ENCODE measurements at regions not wholly inside any gene's neighbourhood (a gene's known extent, or its start where the extent isn't known, plus 50 kb on each side); places are given as distances from the start of the nearest gene placed in this dataset.

- Histone ChIP-seq H3K36me3 (no peaks in the 10 kb centered on the region), H3K27ac (no peak overlapping the region), H3K27me3 (no peaks in the 10 kb centered on the region), H3K4me1 (no peaks in the 10 kb centered on the region), H3K4me3 (no peak overlapping the region), H3K9me3 (peaks cover 0 to 9% (median 0%) of the 10 kb centered on the region in 12 donors)
- DNase-seq (no peak), ATAC-seq (no peak)
- 70 to 85% (median 79%) methylated on average over 2 of the region's 2 CpGs for WGBS, 4 donors
- TF ChIP-seq CTCF (IDR thresholded peaks at IDR 0.05) (no peak), POLR2A (IDR thresholded peaks at IDR 0.05) (no peak)
- intact Hi-C loops (cut with DNase I), result no loop called here
These were observed 943.7 kb downstream of the EFNA5 start for GRCh38 chr5:106727071-106727470.

- H3K27ac ChIP-seq, result no peak overlapping the region
- H3K27me3 ChIP-seq, result no peaks in the 10 kb centered on the region
- WGBS, 4 donors, result 60 to 84% (median 71%) methylated on average over 3 of the region's 3 CpGs
- intact Hi-C loops (cut with DNase I), result no loop called here
- peaks cover 0 to 2% (median 0%) of the 10 kb centered on the region in 12 donors for H3K9me3 ChIP-seq
- DNase-seq (no peak), ATAC-seq (no peak)
- H3K4me3 ChIP-seq, result no peak overlapping the region
- H3K4me1 ChIP-seq, result no peaks in the 10 kb centered on the region
- no peaks in the 10 kb centered on the region for H3K36me3 ChIP-seq
- TF ChIP-seq CTCF (IDR thresholded peaks at IDR 0.05) (no peak), POLR2A (IDR thresholded peaks at IDR 0.05) (no peak)
These were observed 950.4 kb downstream of the EFNA5 start for GRCh38 chr5:106720367-106720766.

GRCh38 chr5:106699796-106700195, 970.9 kb downstream of the EFNA5 start:
- intact Hi-C loops (cut with DNase I), result no loop called here
- Histone ChIP-seq H3K27ac (no peak overlapping the region), H3K4me3 (no peak overlapping the region), H3K9me3 (no peaks in the 10 kb centered on the region), H3K36me3 (no peaks in the 10 kb centered on the region), H3K27me3 (no peaks in the 10 kb centered on the region), H3K4me1 (no peaks in the 10 kb centered on the region)
- DNase-seq (no peak), ATAC-seq (no peak)
- 77 to 88% (median 83%) methylated on average over 1 of the region's 1 CpG for WGBS, 4 donors
- TF ChIP-seq CTCF (IDR thresholded peaks at IDR 0.05) (no peak), POLR2A (IDR thresholded peaks at IDR 0.05) (no peak)

- no peaks in the 10 kb centered on the region for H3K9me3 ChIP-seq
- no peak overlapping the region for H3K27ac ChIP-seq
- intact Hi-C loops (cut with DNase I), result no loop called here
- no peak overlapping the region for H3K4me3 ChIP-seq
- WGBS, 4 donors, result 61 to 82% (median 67%) methylated on average over 6 of the region's 6 CpGs
- H3K4me1 ChIP-seq, result no peaks in the 10 kb centered on the region
- DNase-seq (no peak), ATAC-seq (peak in 1 of 4 donors; percentile 39)
- TF ChIP-seq CTCF (IDR thresholded peaks at IDR 0.05) (peak in 3 of 12 donors; percentile 9 to 13 (median 10)), POLR2A (IDR thresholded peaks at IDR 0.05) (no peak)
- H3K36me3 ChIP-seq, result no peaks in the 10 kb centered on the region
- no peaks in the 10 kb centered on the region for H3K27me3 ChIP-seq
These were observed 971.5 kb downstream of the EFNA5 start for GRCh38 chr5:106699198-106699597.
